SK-N-SH (cell line): ENCODE measurements at regions not wholly inside any gene's neighbourhood (a gene's known extent, or its start where the extent isn't known, plus 50 kb on each side); places are given as distances from the start of the nearest gene placed in this dataset.

Experiments used
- CTCF ChIA-PET: fragments of 300-600, 350-600 bp; formaldehyde crosslinking; extraction: SDS; loops from one replicate; lab custom pipeline; 2021; lab: Yijun Ruan, JAX
- POLR2A ChIA-PET: fragments of 350-600 bp; sonication (Branson Sonifier 250); formaldehyde crosslinking; extraction: SDS; loops from one replicate; lab custom pipeline; 2020; ENCODE audit warnings: antibody characterized with exemption, inconsistent platforms; lab: Yijun Ruan, JAX
- DNase-seq: peaks from one replicate; pipeline ENCODE4 v3.0.0; 2012
- H2AFZ ChIP-seq: fragments of 200-600 bp; sonication (generic); 2 replicates; pipeline ENCODE4 v1.8.1; 2016; ENCODE audit warnings: antibody characterized with exemption, mild to moderate bottlenecking, low read depth
- H3F3A ChIP-seq: fragments of 200-600 bp; sonication (generic); replicated peaks from 2 replicates; pipeline ENCODE3; 2016; ENCODE audit warnings: antibody characterized with exemption, mild to moderate bottlenecking; ENCODE audit not compliant: insufficient read depth
- H3K27ac ChIP-seq, 2 experiments: fragments of 200-500 bp in 1 of 2; fragments of 200-600 bp in 1 of 2; sonication (Bioruptor generic) in 1 of 2; sonication (generic), shearing (Covaris generic) in 1 of 2; 2 replicates each; pipeline versions ENCODE4 v1.5.1 to v1.6.1; 2014 to 2016; ENCODE audit warnings: low read depth in 2 of 2, inconsistent platforms in 1 of 2, low read length in 1 of 2, mild to moderate bottlenecking in 1 of 2, mixed read lengths in 1 of 2
- H3K27me3 ChIP-seq: fragments of 200-600 bp; sonication (generic), shearing (Covaris generic); 2 replicates; pipeline ENCODE4 v1.6.1; 2016; ENCODE audit warnings: mixed run types; ENCODE audit not compliant: insufficient read depth
- H3K36me3 ChIP-seq, 2 experiments: fragments of 200-500 bp in 1 of 2; fragments of 200-600 bp in 1 of 2; sonication (Bioruptor generic) in 1 of 2; sonication (generic) in 1 of 2; replicated peaks in 1 of 2; 2 replicates each; pipeline versions ENCODE3 to v1.5.1; 2014 to 2016; ENCODE audit warnings: low read length in 1 of 2, mild to moderate bottlenecking in 1 of 2; ENCODE audit not compliant: insufficient read depth in 2 of 2, control insufficient read depth in 1 of 2
- H3K4me1 ChIP-seq, 2 experiments: fragments of 200-500 bp in 1 of 2; fragments of 200-600 bp in 1 of 2; sonication (Bioruptor generic) in 1 of 2; sonication (generic), shearing (Covaris generic) in 1 of 2; 2 replicates each; pipeline versions ENCODE4 v1.5.1 to v1.6.1; 2014 to 2016; ENCODE audit warnings: low read depth in 1 of 2, low read length in 1 of 2, mixed run types in 1 of 2; ENCODE audit not compliant: insufficient read depth in 2 of 2, control insufficient read depth in 1 of 2
- H3K4me2 ChIP-seq: fragments of 200-600 bp; sonication (generic), shearing (Covaris generic); 2 replicates; pipeline ENCODE4 v1.6.1; 2017; ENCODE audit warnings: mixed run types
- H3K4me3 ChIP-seq, 2 experiments: fragments of 200-500 bp in 1 of 2; fragments of 200-600 bp in 1 of 2; sonication (Bioruptor generic) in 1 of 2; sonication (generic), shearing (Covaris generic) in 1 of 2; 2 replicates each; pipeline versions ENCODE4 v1.5.1 to v1.8.1; 2014 to 2016; ENCODE audit warnings: low read depth in 2 of 2, inconsistent platforms in 1 of 2, low read length in 1 of 2, mild to moderate bottlenecking in 1 of 2, mixed read lengths in 1 of 2, moderate library complexity in 1 of 2
- H3K79me2 ChIP-seq: fragments of 200-600 bp; sonication (generic); 2 replicates; pipeline ENCODE4 v1.8.1; 2017; ENCODE audit warnings: mild to moderate bottlenecking; ENCODE audit not compliant: insufficient read depth
- H3K9ac ChIP-seq: fragments of 200-600 bp; sonication (generic); 2 replicates; pipeline ENCODE4 v1.6.1; 2017; ENCODE audit warnings: mixed run types
- H3K9me2 ChIP-seq: fragments of 200-600 bp; sonication (generic); 2 replicates; pipeline ENCODE4 v1.6.1; 2017; ENCODE audit warnings: mixed run types
- H3K9me3 ChIP-seq: fragments of 200-600 bp; sonication (generic); 2 replicates; pipeline ENCODE4 v1.6.1; 2017; ENCODE audit warnings: mixed run types, mild to moderate bottlenecking, moderate library complexity
- H4K20me1 ChIP-seq: fragments of 200-600 bp; sonication (generic); 2 replicates; pipeline ENCODE4 v1.6.1; 2017; ENCODE audit warnings: mild to moderate bottlenecking, mixed run types; ENCODE audit not compliant: insufficient read depth
- ELF1 ChIP-seq: IDR thresholded peaks from 2 replicates; pipeline ENCODE4 v1.4.0; 2012
- EP300 ChIP-seq, 2 experiments: IDR thresholded peaks; 2 replicates each; pipeline versions ENCODE4 v1.4.0 to v1.6.1; 2012; ENCODE audit warnings: borderline replicate concordance in 1 of 2, low read depth in 1 of 2, low read length in 1 of 2
- EZH2phosphoT487 ChIP-seq: fragments of 200-600 bp; sonication (generic); IDR thresholded peaks from 2 replicates; pipeline ENCODE4 v1.6.1; 2017; ENCODE audit warnings: low read depth, mixed run types, mild to moderate bottlenecking, antibody characterized with exemption, moderate library complexity, borderline replicate concordance
- FOXM1 ChIP-seq: IDR thresholded peaks from 2 replicates; pipeline ENCODE4 v1.4.0; 2012; ENCODE audit warnings: low read depth, mild to moderate bottlenecking
- GATA2 ChIP-seq: sonication (generic); formaldehyde crosslinking; IDR thresholded peaks from 2 replicates; pipeline ENCODE4 v1.5.0; 2020; ENCODE audit warnings: mild to moderate bottlenecking, missing genetic modification reagents
- JUND ChIP-seq: IDR thresholded peaks from 2 replicates; pipeline ENCODE4 v1.4.0; 2012
- NFIC ChIP-seq: IDR thresholded peaks from 2 replicates; pipeline ENCODE4 v1.4.0; 2012; ENCODE audit warnings: borderline replicate concordance
- NRF1 ChIP-seq: IDR thresholded peaks from 2 replicates; pipeline ENCODE4 v1.6.1; 2012; ENCODE audit warnings: low read depth, mild to moderate bottlenecking, low read length
- POLR2AphosphoS5 ChIP-seq: IDR thresholded peaks from 2 replicates; pipeline ENCODE4 v1.6.1; 2012; ENCODE audit warnings: low read depth, low read length
- RAD21 ChIP-seq: IDR thresholded peaks from 2 replicates; pipeline ENCODE4 v1.6.1; 2012; ENCODE audit warnings: mild to moderate bottlenecking, low read length
- RCOR1 ChIP-seq: fragments of 150-350 bp; IDR thresholded peaks from 2 replicates; pipeline ENCODE4 v1.6.1; 2017; ENCODE audit warnings: antibody characterized with exemption, low read length
- SIN3A ChIP-seq: IDR thresholded peaks from 2 replicates; pipeline ENCODE4 v1.6.1; 2012; ENCODE audit warnings: low read depth, mild to moderate bottlenecking, low read length, moderate library complexity, borderline replicate concordance
- SMC3 ChIP-seq: IDR thresholded peaks from 2 replicates; pipeline ENCODE4 v1.6.1; 2012; ENCODE audit warnings: low read depth, low read length, improper control_type of control experiment
- TAF1 ChIP-seq: IDR thresholded peaks from 2 replicates; pipeline ENCODE4 v1.6.1; 2012; ENCODE audit warnings: low read depth, mild to moderate bottlenecking, low read length, moderate library complexity, borderline replicate concordance
- TCF12 ChIP-seq: IDR thresholded peaks from 2 replicates; pipeline ENCODE4 v1.4.0; 2012
- WGBS: methylation state at CpG from one replicate; pipeline ENCODE4 v1.1.6; 2017; ENCODE audit warnings: low lambda C conversion rate; 5-methylcytosine and 5-hydroxymethylcytosine counted together
- TF ChIP-seq, protein P1 (sequence below): fragments of 150-350 bp; IDR thresholded peaks from 2 replicates; pipeline ENCODE4 v1.6.1; 2016; ENCODE audit warnings: mild to moderate bottlenecking, low read depth, low read length
- TF ChIP-seq, protein P2 (sequence below): IDR thresholded peaks from 2 replicates; pipeline ENCODE4 v1.4.0; 2012; ENCODE audit warnings: low read depth
- TF ChIP-seq, protein P3 (sequence below): IDR thresholded peaks from 2 replicates; pipeline ENCODE4; 2012
- TF ChIP-seq, protein P4 (sequence below): IDR thresholded peaks from 2 replicates; pipeline ENCODE4 v1.4.0; 2012; ENCODE audit warnings: low read depth, borderline replicate concordance
- TF ChIP-seq, protein P5 (sequence below): IDR thresholded peaks from 2 replicates; pipeline ENCODE4 v1.4.0; 2012; ENCODE audit warnings: low read depth, borderline replicate concordance

DNA sequence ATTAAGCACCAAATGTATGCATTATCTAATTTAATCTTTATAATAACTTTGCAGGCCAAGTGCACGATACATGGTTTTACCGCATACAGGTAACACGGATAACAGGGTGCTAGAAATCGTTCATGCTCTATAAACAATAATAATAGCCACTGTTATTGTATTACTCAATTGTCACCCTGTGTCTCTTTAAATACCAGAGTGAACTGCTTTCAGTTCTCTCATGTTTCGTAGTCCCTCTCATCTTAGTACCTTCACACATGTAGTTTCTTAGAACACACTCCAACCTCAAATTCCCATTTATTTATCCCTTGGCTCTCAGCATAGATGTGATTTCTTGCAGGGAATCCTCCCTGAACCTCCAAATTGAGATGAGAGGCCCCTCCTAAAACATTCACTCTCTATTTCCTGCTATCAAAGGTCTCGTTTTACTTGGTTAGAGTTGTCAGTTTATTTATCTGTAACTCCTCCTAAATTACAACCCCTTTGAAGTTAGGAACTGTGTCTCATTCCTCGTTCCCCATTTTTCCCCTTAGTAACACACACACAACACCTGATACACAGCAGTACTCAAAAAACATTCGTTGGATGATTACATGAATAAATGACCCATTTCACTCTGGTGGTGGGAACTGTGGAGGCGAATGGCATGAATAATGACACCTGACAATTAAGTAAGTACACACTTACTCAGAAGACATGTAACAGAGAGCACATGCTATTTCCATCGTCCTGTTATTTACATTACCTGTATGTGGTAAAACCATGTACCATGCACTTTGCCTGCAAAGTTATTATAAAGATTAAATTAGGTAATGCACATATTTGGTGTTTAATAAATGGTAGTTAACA lies 134.6 kb downstream of the BTG1 start:
- no peaks in the 10 kb centered on the region for H3K9me2 ChIP-seq
- POLR2A ChIA-PET, result no interaction called here
- no peaks in the 10 kb centered on the region; a peak in 1 of 4 replicates for H3K4me1 ChIP-seq
- no peaks in the 10 kb centered on the region for H3K27me3 ChIP-seq
- 85% methylated on average over 10 of the region's 10 CpGs for WGBS
- no peaks in the 10 kb centered on the region for H3K9me3 ChIP-seq
- no peak overlapping the region for H3K4me3 ChIP-seq
- H3F3A ChIP-seq, result no peaks in the 10 kb centered on the region
- H4K20me1 ChIP-seq, result no peaks in the 10 kb centered on the region
- H3K79me2 ChIP-seq, result no peaks in the 10 kb centered on the region
- H3K9ac ChIP-seq, result no peak overlapping the region
- no peak overlapping the region for H2AFZ ChIP-seq
- no peak overlapping the region for H3K4me2 ChIP-seq
- TF ChIP-seq GATA2 (no peak), POLR2AphosphoS5 (no peak), NFIC (no peak), RCOR1 (no peak), EP300 (IDR thresholded peaks at IDR 0.05; ENCODE audit: borderline replicate concordance in 1 of 2, low read depth in 1 of 2, low read length in 1 of 2) (no peak), FOXM1 (no peak)
- TF ChIP-seq, protein P1, sequence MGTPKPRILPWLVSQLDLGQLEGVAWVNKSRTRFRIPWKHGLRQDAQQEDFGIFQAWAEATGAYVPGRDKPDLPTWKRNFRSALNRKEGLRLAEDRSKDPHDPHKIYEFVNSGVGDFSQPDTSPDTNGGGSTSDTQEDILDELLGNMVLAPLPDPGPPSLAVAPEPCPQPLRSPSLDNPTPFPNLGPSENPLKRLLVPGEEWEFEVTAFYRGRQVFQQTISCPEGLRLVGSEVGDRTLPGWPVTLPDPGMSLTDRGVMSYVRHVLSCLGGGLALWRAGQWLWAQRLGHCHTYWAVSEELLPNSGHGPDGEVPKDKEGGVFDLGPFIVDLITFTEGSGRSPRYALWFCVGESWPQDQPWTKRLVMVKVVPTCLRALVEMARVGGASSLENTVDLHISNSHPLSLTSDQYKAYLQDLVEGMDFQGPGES, result no peak
- TF ChIP-seq, protein P2, sequence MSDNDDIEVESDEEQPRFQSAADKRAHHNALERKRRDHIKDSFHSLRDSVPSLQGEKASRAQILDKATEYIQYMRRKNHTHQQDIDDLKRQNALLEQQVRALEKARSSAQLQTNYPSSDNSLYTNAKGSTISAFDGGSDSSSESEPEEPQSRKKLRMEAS, result no peak
- CTCF ChIA-PET, result no interaction called here
- no peak for DNase-seq
- H3K27ac ChIP-seq, result no peak overlapping the region
- H3K36me3 ChIP-seq, result no peaks in the 10 kb centered on the region

DNA sequence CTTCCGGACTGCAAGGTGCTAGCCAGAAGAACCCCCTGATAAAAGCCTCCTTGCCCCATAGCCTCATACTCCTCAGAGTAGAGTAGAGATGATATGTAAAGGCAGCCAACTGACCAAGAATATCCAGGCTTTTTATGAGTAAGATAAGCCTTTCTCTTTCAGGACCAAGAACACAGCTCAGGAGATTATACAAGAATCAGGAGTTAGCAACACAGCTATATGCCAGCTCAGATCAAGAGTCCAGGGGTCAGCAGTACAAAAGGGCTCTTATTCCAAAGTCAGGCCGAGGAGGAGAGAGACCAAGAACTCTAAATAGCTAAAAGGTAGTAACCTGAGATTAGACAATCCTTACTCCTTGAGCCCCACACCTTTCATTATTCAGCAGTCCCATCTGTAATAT lies 135.3 kb downstream of the BTG1 start:
- H4K20me1 ChIP-seq, result no peaks in the 10 kb centered on the region
- H3K27ac ChIP-seq, result no peak overlapping the region
- no peaks in the 10 kb centered on the region for H3K9me2 ChIP-seq
- no peak overlapping the region for H3K4me2 ChIP-seq
- DNase-seq, result no peak
- 92% methylated on average over 2 of the region's 2 CpGs for WGBS
- H3K4me1 ChIP-seq, result no peaks in the 10 kb centered on the region; a peak in 1 of 4 replicates
- no peaks in the 10 kb centered on the region for H3F3A ChIP-seq
- no peak overlapping the region for H3K9ac ChIP-seq
- H3K9me3 ChIP-seq, result no peaks in the 10 kb centered on the region
- no peak overlapping the region for H3K4me3 ChIP-seq
- no peaks in the 10 kb centered on the region for H3K36me3 ChIP-seq
- no peak overlapping the region for H2AFZ ChIP-seq
- H3K27me3 ChIP-seq, result no peaks in the 10 kb centered on the region
- ChIA-PET POLR2A (no interaction called here), CTCF (no interaction called here)
- no peaks in the 10 kb centered on the region for H3K79me2 ChIP-seq
- TF ChIP-seq JUND, result no peak
- TF ChIP-seq, protein P3, sequence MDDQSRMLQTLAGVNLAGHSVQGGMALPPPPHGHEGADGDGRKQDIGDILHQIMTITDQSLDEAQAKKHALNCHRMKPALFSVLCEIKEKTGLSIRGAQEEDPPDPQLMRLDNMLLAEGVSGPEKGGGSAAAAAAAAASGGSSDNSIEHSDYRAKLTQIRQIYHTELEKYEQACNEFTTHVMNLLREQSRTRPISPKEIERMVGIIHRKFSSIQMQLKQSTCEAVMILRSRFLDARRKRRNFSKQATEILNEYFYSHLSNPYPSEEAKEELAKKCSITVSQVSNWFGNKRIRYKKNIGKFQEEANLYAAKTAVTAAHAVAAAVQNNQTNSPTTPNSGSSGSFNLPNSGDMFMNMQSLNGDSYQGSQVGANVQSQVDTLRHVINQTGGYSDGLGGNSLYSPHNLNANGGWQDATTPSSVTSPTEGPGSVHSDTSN, result no peak
- no peak for TF ChIP-seq RAD21
- TF ChIP-seq EP300 (IDR thresholded peaks at IDR 0.05; ENCODE audit: borderline replicate concordance in 1 of 2, low read depth in 1 of 2, low read length in 1 of 2), result no peak
- TF ChIP-seq, protein P1, result no peak
- no peak for TF ChIP-seq TCF12
- TF ChIP-seq, protein P4, sequence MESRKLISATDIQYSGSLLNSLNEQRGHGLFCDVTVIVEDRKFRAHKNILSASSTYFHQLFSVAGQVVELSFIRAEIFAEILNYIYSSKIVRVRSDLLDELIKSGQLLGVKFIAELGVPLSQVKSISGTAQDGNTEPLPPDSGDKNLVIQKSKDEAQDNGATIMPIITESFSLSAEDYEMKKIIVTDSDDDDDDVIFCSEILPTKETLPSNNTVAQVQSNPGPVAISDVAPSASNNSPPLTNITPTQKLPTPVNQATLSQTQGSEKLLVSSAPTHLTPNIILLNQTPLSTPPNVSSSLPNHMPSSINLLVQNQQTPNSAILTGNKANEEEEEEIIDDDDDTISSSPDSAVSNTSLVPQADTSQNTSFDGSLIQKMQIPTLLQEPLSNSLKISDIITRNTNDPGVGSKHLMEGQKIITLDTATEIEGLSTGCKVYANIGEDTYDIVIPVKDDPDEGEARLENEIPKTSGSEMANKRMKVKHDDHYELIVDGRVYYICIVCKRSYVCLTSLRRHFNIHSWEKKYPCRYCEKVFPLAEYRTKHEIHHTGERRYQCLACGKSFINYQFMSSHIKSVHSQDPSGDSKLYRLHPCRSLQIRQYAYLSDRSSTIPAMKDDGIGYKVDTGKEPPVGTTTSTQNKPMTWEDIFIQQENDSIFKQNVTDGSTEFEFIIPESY, result no peak
- no peak for TF ChIP-seq TAF1
- no peak for TF ChIP-seq SMC3
- no peak for TF ChIP-seq ELF1
- TF ChIP-seq SIN3A, result no peak
- TF ChIP-seq EZH2phosphoT487, result no peak
- TF ChIP-seq NRF1, result no peak
- TF ChIP-seq, protein P5, sequence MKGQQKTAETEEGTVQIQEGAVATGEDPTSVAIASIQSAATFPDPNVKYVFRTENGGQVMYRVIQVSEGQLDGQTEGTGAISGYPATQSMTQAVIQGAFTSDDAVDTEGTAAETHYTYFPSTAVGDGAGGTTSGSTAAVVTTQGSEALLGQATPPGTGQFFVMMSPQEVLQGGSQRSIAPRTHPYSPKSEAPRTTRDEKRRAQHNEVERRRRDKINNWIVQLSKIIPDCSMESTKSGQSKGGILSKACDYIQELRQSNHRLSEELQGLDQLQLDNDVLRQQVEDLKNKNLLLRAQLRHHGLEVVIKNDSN, result no peak
